Activated naive CD8-positive, alpha-beta T cell treated with anti-CD3 and anti-CD28 coated beads for 36 hours (primary cell): ENCODE measurements at regions not wholly inside any gene's neighbourhood (a gene's known extent, or its start where the extent isn't known, plus 50 kb on each side); places are given as distances from the start of the nearest gene placed in this dataset.
"Not testable (repeated sequence)": the region's sequence is repeated elsewhere in the genome, so short reads cannot be mapped to it uniquely, and the experiment has no call there.

Experiments used
- DNase-seq: peaks from one replicate; pipeline ENCODE4 v3.0.0; 2021
- H3K27ac Mint-ChIP-seq: one replicate; pipeline ENCODE4 v1.8.0; 2022; ENCODE audit warnings: mild to moderate bottlenecking, moderate library complexity, mixed read lengths
- H3K27me3 Mint-ChIP-seq: one replicate; pipeline ENCODE4 v1.8.0; 2022; ENCODE audit warnings: mild to moderate bottlenecking, mixed read lengths
- H3K36me3 Mint-ChIP-seq: one replicate; pipeline ENCODE4 v1.8.0; 2021; ENCODE audit warnings: mild to moderate bottlenecking, mixed read lengths
- H3K4me1 Mint-ChIP-seq: one replicate; pipeline ENCODE4 v1.8.0; 2021; ENCODE audit warnings: mixed read lengths
- H3K4me3 Mint-ChIP-seq: one replicate; pipeline ENCODE4 v1.8.0; 2022; ENCODE audit warnings: mild to moderate bottlenecking, moderate library complexity, mixed read lengths
- H3K9me3 Mint-ChIP-seq: one replicate; pipeline ENCODE4 v1.8.0; 2022; ENCODE audit warnings: mixed read lengths

DNA sequence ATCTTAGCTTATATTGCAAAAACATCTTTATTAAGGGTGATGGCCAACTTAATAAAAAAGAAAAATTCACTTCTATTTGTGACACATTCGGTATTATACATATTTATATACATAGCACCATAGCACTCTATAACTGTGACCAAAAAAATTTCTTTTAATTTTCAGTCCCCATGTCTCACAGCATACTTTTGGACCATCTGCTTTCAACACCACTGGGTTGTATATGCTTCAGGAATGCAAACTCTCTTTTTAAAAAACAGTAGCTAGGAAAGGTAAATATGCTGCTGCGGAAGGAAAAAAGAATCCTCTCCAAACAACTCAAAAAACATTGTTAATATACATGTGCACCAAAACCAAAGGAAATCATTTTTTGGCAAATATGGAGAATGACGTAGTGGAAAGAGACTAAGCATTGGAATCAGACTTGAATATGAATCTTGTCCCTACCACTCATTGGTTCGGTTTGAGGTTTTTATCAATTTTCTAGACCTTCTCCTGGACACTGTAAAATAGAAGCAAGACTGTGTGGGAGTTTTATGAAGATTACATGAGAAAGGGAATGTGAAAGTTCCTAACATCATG is 227.9 kb downstream of the BLID start:
- H3K9me3 Mint-ChIP-seq, result no peaks in the 10 kb centered on the region
- no peak overlapping the region for H3K4me3 Mint-ChIP-seq
- H3K4me1 Mint-ChIP-seq, result no peaks in the 10 kb centered on the region
- no peak overlapping the region for H3K27ac Mint-ChIP-seq
- no peak for DNase-seq
- no peaks in the 10 kb centered on the region for H3K27me3 Mint-ChIP-seq
- H3K36me3 Mint-ChIP-seq, result no peaks in the 10 kb centered on the region

DNA sequence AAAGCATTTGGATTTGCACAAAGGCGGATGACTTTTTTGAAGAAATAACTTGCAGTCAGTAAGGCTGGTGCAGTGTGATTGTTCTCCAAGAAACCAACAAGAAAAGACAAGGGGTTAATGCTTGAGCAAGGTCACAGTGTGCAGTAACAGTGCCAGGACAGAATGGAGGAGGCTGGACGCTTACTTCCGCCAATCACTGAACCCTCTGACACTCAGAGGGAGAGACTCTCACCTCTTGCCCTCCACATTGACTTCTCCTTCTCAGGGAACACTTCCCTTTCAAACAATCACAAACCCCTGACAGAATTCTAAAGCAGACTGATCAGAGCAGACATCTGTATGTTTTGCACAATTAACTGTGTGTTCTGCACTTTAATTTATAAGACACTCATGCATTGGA is 228.4 kb downstream of the BLID start:
- Mint-ChIP-seq H3K4me3 (no peak overlapping the region), H3K36me3 (no peaks in the 10 kb centered on the region), H3K4me1 (no peaks in the 10 kb centered on the region), H3K27ac (no peak overlapping the region), H3K9me3 (no peaks in the 10 kb centered on the region), H3K27me3 (no peaks in the 10 kb centered on the region)
- no peak for DNase-seq

- H3K27me3 Mint-ChIP-seq, result no peaks in the 10 kb centered on the region
- H3K4me3 Mint-ChIP-seq, result no peak overlapping the region
- no peak for DNase-seq
These were observed 229.0 kb downstream of the BLID start for GRCh38 chr11:121886996-121887395.

GRCh38 chr11:121886005-121886734 is 229.8 kb downstream of the BLID start:
- no peaks in the 10 kb centered on the region for H3K27me3 Mint-ChIP-seq
- H3K27ac Mint-ChIP-seq, result no peak overlapping the region
- H3K36me3 Mint-ChIP-seq, result no peaks in the 10 kb centered on the region
- no peaks in the 10 kb centered on the region for H3K4me1 Mint-ChIP-seq
- no peak for DNase-seq
- H3K4me3 Mint-ChIP-seq, result no peak overlapping the region
- no peaks in the 10 kb centered on the region for H3K9me3 Mint-ChIP-seq

More at GRCh38 chr11:121886996-121887395, 229.0 kb downstream of the BLID start:
- H3K4me1 Mint-ChIP-seq, result no peaks in the 10 kb centered on the region
- no peak overlapping the region for H3K27ac Mint-ChIP-seq
- H3K36me3 Mint-ChIP-seq, result no peaks in the 10 kb centered on the region
- H3K9me3 Mint-ChIP-seq, result no peaks in the 10 kb centered on the region

GRCh38 chr11:121884626-121885025 is 231.4 kb downstream of the BLID start:
- Mint-ChIP-seq H3K4me1 (no peaks in the 10 kb centered on the region), H3K27ac (no peak overlapping the region), H3K4me3 (no peak overlapping the region), H3K36me3 (no peaks in the 10 kb centered on the region), H3K27me3 (no peaks in the 10 kb centered on the region), H3K9me3 (no peaks in the 10 kb centered on the region)
- no peak for DNase-seq

- Mint-ChIP-seq H3K27ac (no peak overlapping the region), H3K4me1 (no peaks in the 10 kb centered on the region), H3K27me3 (no peaks in the 10 kb centered on the region), H3K36me3 (no peaks in the 10 kb centered on the region), H3K9me3 (no peaks in the 10 kb centered on the region), H3K4me3 (no peak overlapping the region)
- DNase-seq, result no peak
These were observed 234.2 kb downstream of the BLID start for GRCh38 chr11:121881806-121882205.

- H3K27ac Mint-ChIP-seq, result no peak overlapping the region
- no peak overlapping the region for H3K4me3 Mint-ChIP-seq
- H3K4me1 Mint-ChIP-seq, result no peaks in the 10 kb centered on the region
- no peaks in the 10 kb centered on the region for H3K27me3 Mint-ChIP-seq
- no peaks in the 10 kb centered on the region for H3K9me3 Mint-ChIP-seq
- no peaks in the 10 kb centered on the region for H3K36me3 Mint-ChIP-seq
- DNase-seq, result no peak
These were observed 238.9 kb downstream of the BLID start for GRCh38 chr11:121877152-121877551.

DNA sequence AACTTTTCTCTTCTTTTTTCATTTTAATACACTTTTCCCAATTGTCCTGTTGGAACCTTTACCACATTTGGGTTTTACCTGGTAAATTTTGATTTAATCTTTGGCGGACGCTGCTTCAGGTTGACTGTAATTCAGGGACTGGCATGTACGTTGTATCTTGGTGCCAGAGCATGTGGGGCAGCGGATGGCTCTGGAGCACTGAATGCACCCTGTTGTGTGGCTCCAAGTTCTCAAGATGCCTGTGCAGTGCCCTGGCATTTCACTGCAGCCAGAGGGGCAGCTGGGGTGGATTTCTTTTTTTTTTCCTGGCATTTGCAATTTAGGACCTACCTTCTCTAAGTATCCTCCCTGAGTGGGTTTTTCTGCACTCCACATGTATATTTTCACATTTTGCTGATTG is 242.2 kb downstream of the BLID start:
- Mint-ChIP-seq H3K4me3 (no peak overlapping the region), H3K9me3 (no peaks in the 10 kb centered on the region), H3K27ac (no peak overlapping the region), H3K4me1 (no peaks in the 10 kb centered on the region), H3K36me3 (no peaks in the 10 kb centered on the region), H3K27me3 (no peaks in the 10 kb centered on the region)
- no peak for DNase-seq

DNA sequence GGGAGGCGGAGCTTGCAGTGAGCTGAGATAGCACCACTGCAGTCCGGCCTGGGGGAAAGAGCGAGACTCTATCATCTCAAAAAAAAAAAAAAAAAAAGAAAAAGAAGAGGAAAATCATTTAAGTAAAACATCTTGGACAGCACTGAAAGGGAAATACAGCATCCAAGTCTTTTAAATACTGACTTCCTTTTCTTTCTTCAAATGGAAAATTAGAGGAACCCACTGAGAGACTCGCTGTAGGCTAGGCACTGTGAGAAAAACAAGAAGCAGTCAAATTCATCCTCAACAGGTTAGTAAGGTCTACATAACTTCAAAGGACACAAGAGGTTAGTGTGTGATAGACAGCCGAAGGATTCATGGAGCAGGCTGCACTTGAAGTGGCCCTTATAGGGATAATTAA is 243.7 kb downstream of the BLID start:
- Mint-ChIP-seq H3K36me3 (no peaks in the 10 kb centered on the region), H3K4me1 (no peaks in the 10 kb centered on the region), H3K9me3 (no peaks in the 10 kb centered on the region), H3K27me3 (no peaks in the 10 kb centered on the region), H3K27ac (no peak overlapping the region), H3K4me3 (no peak overlapping the region)
- DNase-seq, result no peak

DNA sequence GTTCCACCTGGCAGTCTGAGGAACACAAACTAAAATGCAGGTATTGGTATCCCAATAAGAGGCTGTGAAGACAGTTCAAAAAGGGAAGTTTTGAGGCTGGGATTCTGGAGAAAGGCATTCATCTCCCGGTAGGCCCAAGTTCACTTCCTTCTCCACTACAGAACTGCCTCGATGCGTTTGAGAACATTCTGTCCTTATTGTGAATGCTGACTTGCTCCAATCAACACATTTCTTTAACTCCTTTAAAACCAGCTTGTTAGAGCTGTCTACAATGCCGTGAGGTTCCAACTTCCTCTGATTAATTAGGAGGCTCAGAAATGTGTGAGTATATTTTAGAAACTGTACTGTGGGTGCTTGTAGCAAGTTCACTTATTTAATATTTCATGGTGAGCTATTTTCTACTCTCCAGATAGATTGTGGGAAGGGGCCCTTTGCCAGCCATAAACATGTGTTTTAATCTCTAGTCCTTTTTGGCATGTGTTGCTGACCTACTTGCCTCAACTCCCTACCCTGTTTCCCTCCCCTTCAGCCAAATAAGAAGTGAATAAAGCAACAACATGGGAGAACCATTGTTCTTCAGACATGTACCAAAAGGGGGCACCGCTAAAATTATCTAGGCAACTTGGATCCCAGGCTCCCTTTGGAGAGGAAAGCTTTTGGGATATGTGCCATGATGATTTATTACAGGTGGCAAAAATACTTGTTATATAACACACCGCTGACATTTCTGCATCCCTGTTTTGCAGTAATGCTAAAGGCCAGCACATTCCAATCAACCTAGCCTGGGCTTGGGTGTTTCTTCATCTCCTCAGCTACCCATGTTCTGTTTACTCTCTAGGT is 245.6 kb downstream of the BLID start:
- no peaks in the 10 kb centered on the region for H3K4me1 Mint-ChIP-seq
- no peaks in the 10 kb centered on the region for H3K27me3 Mint-ChIP-seq
- no peak overlapping the region for H3K4me3 Mint-ChIP-seq
- peaks cover 2% of the 10 kb centered on the region for H3K9me3 Mint-ChIP-seq
- H3K27ac Mint-ChIP-seq, result no peak overlapping the region
- no peak for DNase-seq
- no peaks in the 10 kb centered on the region for H3K36me3 Mint-ChIP-seq

DNA sequence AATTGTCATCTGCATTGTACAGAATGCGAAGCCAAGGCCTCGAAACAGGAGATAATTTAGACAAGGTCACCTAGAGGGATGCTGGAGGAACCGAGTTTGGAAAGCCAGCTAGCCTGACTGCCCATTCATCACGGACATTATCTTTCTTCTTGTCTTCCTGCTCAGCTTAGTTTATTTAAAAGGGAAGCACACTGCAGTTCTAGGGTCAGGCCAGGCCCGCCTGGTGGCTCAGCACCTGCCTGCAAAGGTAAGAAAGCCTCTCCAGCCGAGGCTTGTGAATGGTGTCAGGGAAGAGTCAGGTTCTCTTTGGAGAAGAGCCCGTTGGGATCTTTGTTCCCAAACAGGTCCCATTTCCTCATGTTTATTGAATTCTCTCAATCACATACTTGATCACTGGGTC is 246.5 kb downstream of the BLID start:
- Mint-ChIP-seq H3K4me1 (no peaks in the 10 kb centered on the region), H3K36me3 (no peaks in the 10 kb centered on the region), H3K4me3 (no peak overlapping the region), H3K27me3 (no peaks in the 10 kb centered on the region), H3K27ac (no peak overlapping the region), H3K9me3 (peaks cover 6% of the 10 kb centered on the region)
- no peak for DNase-seq

DNA sequence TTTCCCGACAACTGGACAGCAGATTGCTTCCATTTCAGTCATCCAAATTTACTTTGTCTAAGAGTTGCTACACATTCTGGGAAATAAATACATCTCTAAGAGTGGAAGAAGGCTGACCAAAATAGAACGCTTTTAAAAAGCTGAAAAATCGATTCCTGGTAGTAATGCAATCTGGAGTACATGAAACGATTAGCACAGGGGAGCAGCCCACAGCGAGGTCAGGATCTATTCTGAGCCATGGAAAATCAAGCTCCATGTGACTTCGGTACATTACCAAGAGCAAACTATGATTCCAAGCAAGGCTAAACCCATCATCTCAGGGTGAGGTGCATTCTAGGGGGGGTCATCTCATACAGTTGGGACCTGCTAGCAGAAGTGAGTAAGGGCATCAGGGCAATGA is 249.3 kb downstream of the BLID start:
- H3K9me3 Mint-ChIP-seq, result peaks cover 13% of the 10 kb centered on the region
- no peak overlapping the region for H3K27ac Mint-ChIP-seq
- H3K4me1 Mint-ChIP-seq, result no peaks in the 10 kb centered on the region
- no peak for DNase-seq
- no peak overlapping the region for H3K4me3 Mint-ChIP-seq
- H3K36me3 Mint-ChIP-seq, result no peaks in the 10 kb centered on the region
- no peaks in the 10 kb centered on the region for H3K27me3 Mint-ChIP-seq

DNA sequence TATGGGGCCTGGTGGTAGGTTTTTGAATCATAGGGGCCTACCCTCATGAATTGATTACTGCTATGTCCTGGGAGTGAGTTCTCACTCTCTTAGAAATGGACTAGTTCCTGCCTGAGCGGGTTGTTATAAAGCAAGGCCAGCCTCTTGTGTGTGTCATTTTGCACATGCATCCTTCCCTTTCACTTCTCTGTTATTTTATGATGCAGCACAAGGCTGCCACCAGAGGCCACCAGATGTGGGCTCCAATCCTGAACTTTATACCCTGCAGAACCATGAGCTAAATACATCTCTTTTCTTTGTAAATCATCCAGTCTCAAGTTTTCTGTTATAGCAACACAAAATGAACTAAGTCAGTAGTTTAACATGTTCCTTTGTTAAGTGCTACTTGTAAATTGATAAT is 251.4 kb downstream of the BLID start:
- Mint-ChIP-seq H3K4me1 (no peaks in the 10 kb centered on the region), H3K36me3 (no peaks in the 10 kb centered on the region), H3K27me3 (no peaks in the 10 kb centered on the region), H3K9me3 (peaks cover 13% of the 10 kb centered on the region), H3K27ac (no peak overlapping the region), H3K4me3 (no peak overlapping the region)
- no peak for DNase-seq

DNA sequence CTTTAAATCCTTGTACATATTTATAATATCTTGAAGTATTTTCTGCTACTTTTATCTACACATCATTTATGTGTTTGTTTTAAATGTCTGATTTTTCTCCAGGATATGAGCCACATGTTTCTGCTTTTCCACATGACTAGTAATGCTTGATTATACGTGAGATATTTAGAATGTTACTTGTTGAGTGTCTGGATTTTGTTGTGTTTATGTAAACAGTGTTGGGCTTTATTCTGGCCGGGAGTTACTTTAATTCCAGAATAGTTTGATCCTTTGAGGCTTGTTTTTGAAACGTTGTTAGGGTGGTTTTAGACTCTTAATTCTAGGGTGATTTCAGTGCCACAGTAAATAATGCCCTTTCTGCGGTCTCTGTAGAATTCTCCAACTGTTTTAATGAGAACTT is 252.9 kb downstream of the BLID start:
- Mint-ChIP-seq H3K36me3 (no peaks in the 10 kb centered on the region), H3K4me3 (no peak overlapping the region), H3K27ac (no peak overlapping the region), H3K27me3 (no peaks in the 10 kb centered on the region), H3K4me1 (no peaks in the 10 kb centered on the region), H3K9me3 (peaks cover 13% of the 10 kb centered on the region)
- no peak for DNase-seq

GRCh38 chr11:121855138-121855537 is 260.9 kb downstream of the BLID start:
- not testable (repeated sequence) for H3K27me3 Mint-ChIP-seq, H3K4me1 Mint-ChIP-seq, H3K27ac Mint-ChIP-seq, H3K4me3 Mint-ChIP-seq, DNase-seq, H3K36me3 Mint-ChIP-seq
- peaks cover 17% of the 10 kb centered on the region for H3K9me3 Mint-ChIP-seq
